ENCODE measurements at regions not wholly inside any gene's neighbourhood (a gene's known extent, or its start where the extent isn't known, plus 50 kb on each side); places are given as distances from the start of the nearest gene placed in this dataset.

DNA sequence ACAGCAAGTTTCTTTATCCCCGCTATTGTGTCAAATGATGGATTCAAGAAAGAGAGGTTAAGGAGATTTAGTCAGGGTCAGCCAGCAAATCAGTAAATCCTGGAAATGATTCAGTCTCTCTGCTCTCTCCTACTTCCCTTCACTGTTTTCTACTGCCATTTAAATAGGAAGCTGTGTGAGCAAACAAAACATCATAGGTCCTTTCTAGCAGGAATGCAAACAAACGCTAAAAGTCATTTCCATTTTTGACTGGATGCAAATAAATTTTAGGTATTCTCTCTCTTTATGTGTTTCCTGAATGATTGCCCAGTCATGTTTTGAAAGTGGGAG lies 299.4 kb upstream of the RORA start:
- TF ChIP-seq, protein P1, sequence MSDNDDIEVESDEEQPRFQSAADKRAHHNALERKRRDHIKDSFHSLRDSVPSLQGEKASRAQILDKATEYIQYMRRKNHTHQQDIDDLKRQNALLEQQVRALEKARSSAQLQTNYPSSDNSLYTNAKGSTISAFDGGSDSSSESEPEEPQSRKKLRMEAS (CRISPR knock-in tag; IDR thresholded peaks at IDR 0.05), result no peak
- TF ChIP-seq, protein P2, sequence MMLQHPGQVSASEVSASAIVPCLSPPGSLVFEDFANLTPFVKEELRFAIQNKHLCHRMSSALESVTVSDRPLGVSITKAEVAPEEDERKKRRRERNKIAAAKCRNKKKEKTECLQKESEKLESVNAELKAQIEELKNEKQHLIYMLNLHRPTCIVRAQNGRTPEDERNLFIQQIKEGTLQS (CRISPR knock-in tag; conservative IDR thresholded peaks at IDR 0.05), result no peak
- TF ChIP-seq, protein P3, sequence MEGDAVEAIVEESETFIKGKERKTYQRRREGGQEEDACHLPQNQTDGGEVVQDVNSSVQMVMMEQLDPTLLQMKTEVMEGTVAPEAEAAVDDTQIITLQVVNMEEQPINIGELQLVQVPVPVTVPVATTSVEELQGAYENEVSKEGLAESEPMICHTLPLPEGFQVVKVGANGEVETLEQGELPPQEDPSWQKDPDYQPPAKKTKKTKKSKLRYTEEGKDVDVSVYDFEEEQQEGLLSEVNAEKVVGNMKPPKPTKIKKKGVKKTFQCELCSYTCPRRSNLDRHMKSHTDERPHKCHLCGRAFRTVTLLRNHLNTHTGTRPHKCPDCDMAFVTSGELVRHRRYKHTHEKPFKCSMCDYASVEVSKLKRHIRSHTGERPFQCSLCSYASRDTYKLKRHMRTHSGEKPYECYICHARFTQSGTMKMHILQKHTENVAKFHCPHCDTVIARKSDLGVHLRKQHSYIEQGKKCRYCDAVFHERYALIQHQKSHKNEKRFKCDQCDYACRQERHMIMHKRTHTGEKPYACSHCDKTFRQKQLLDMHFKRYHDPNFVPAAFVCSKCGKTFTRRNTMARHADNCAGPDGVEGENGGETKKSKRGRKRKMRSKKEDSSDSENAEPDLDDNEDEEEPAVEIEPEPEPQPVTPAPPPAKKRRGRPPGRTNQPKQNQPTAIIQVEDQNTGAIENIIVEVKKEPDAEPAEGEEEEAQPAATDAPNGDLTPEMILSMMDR (IDR thresholded peaks at IDR 0.05), result no peak
- TF ChIP-seq OVOL2 (CRISPR knock-in tag; IDR thresholded peaks at IDR 0.05; ENCODE audit: borderline replicate concordance) (no peak), SMAD3 (CRISPR knock-in tag; IDR thresholded peaks at IDR 0.05; ENCODE audit: borderline replicate concordance) (no peak), CBFB (CRISPR knock-in tag; IDR thresholded peaks at IDR 0.05; ENCODE audit: low read depth) (no peak), ZNF416 (CRISPR knock-in tag; IDR thresholded peaks at IDR 0.05) (no peak)
- TF ChIP-seq, protein P4, sequence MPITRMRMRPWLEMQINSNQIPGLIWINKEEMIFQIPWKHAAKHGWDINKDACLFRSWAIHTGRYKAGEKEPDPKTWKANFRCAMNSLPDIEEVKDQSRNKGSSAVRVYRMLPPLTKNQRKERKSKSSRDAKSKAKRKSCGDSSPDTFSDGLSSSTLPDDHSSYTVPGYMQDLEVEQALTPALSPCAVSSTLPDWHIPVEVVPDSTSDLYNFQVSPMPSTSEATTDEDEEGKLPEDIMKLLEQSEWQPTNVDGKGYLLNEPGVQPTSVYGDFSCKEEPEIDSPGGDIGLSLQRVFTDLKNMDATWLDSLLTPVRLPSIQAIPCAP (CRISPR knock-in tag; IDR thresholded peaks at IDR 0.05), result no peak
- TF ChIP-seq, protein P5, sequence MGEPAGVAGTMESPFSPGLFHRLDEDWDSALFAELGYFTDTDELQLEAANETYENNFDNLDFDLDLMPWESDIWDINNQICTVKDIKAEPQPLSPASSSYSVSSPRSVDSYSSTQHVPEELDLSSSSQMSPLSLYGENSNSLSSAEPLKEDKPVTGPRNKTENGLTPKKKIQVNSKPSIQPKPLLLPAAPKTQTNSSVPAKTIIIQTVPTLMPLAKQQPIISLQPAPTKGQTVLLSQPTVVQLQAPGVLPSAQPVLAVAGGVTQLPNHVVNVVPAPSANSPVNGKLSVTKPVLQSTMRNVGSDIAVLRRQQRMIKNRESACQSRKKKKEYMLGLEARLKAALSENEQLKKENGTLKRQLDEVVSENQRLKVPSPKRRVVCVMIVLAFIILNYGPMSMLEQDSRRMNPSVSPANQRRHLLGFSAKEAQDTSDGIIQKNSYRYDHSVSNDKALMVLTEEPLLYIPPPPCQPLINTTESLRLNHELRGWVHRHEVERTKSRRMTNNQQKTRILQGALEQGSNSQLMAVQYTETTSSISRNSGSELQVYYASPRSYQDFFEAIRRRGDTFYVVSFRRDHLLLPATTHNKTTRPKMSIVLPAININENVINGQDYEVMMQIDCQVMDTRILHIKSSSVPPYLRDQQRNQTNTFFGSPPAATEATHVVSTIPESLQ (CRISPR knock-in tag; IDR thresholded peaks at IDR 0.05), result no peak
- TF ChIP-seq, protein P6, sequence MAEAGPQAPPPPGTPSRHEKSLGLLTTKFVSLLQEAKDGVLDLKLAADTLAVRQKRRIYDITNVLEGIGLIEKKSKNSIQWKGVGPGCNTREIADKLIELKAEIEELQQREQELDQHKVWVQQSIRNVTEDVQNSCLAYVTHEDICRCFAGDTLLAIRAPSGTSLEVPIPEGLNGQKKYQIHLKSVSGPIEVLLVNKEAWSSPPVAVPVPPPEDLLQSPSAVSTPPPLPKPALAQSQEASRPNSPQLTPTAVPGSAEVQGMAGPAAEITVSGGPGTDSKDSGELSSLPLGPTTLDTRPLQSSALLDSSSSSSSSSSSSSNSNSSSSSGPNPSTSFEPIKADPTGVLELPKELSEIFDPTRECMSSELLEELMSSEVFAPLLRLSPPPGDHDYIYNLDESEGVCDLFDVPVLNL (CRISPR knock-in tag; IDR thresholded peaks at IDR 0.05; ENCODE audit: borderline replicate concordance, low read depth), result no peak

All from WTC11 (cell line).